Keratinocyte (primary cell): ENCODE measurements at regions not wholly inside any gene's neighbourhood (a gene's known extent, or its start where the extent isn't known, plus 50 kb on each side); places are given as distances from the start of the nearest gene placed in this dataset.

Experiments
- DNase-seq: peaks from one replicate; pipeline ENCODE4 v3.0.0-alpha.2; 2011; ENCODE audit warnings: low read depth, missing footprints, low spot score
- FAIRE-seq: peaks from 2 replicates; lab custom pipeline; 2011; peaks lifted over from hg19 to GRCh38; lab: Jason Lieb, UNC
- H2AFZ ChIP-seq: 2 replicates; pipeline ENCODE4 v1.6.0; 2012; ENCODE audit warnings: low read length, control low read depth, inconsistent platforms; ENCODE audit not compliant: control insufficient read depth
- H3K27ac ChIP-seq: 2 replicates; pipeline ENCODE4 v1.5.1; 2011; ENCODE audit warnings: low read length; ENCODE audit not compliant: control insufficient read depth, insufficient read depth
- H3K27me3 ChIP-seq: 3 replicates; pipeline ENCODE4 v1.6.0; 2011; ENCODE audit warnings: low read length; ENCODE audit not compliant: control insufficient read depth, insufficient read depth; ENCODE audit errors: extremely low read depth
- H3K36me3 ChIP-seq, 2 experiments: 2 replicates in 1 of 2; 3 replicates in 1 of 2; pipeline ENCODE4 v1.5.1; 2011; ENCODE audit warnings: low read length in 2 of 2, mild to moderate bottlenecking in 1 of 2; ENCODE audit not compliant: control insufficient read depth in 2 of 2, insufficient read depth in 2 of 2; ENCODE audit errors: extremely low read depth in 1 of 2
- H3K4me1 ChIP-seq: 3 replicates; pipeline ENCODE4 v1.5.1; 2011; ENCODE audit warnings: low read length; ENCODE audit not compliant: control insufficient read depth, insufficient read depth; ENCODE audit errors: extremely low read depth
- H3K4me2 ChIP-seq: 3 replicates; pipeline ENCODE4 v1.6.0; 2011; ENCODE audit warnings: low read depth, low read length; ENCODE audit not compliant: control insufficient read depth, insufficient read depth; ENCODE audit errors: extremely low read depth
- H3K4me3 ChIP-seq, 3 experiments: fragments of 200-600 bp in 1 of 3; sonication (generic) in 1 of 3; 2 replicates in 2 of 3; 3 replicates in 1 of 3; pipeline ENCODE4 v1.5.1; 2011 to 2016; ENCODE audit warnings: low read length in 3 of 3, mild to moderate bottlenecking in 3 of 3, control low read depth in 2 of 3, inconsistent platforms in 1 of 3, low read depth in 1 of 3, mixed read lengths in 1 of 3, mixed run types in 1 of 3, moderate library complexity in 1 of 3; ENCODE audit not compliant: control insufficient read depth in 2 of 3, insufficient read depth in 2 of 3; ENCODE audit errors: extremely low read depth in 1 of 3
- H3K79me2 ChIP-seq: 2 replicates; pipeline ENCODE4 v1.6.0; 2012; ENCODE audit warnings: low read length; ENCODE audit not compliant: control insufficient read depth, insufficient read depth
- H3K9ac ChIP-seq: 3 replicates; pipeline ENCODE4 v1.6.0; 2011; ENCODE audit warnings: low read length; ENCODE audit not compliant: control insufficient read depth, insufficient read depth; ENCODE audit errors: extremely low read depth
- H3K9me1 ChIP-seq: 3 replicates; pipeline ENCODE4 v1.6.0; 2011; ENCODE audit warnings: low read length; ENCODE audit not compliant: control insufficient read depth, insufficient read depth; ENCODE audit errors: extremely low read depth
- H3K9me3 ChIP-seq: 2 replicates; pipeline ENCODE4 v1.5.1; 2012; ENCODE audit warnings: low read depth, low read length; ENCODE audit not compliant: control insufficient read depth
- H4K20me1 ChIP-seq: 3 replicates; pipeline ENCODE4 v1.6.0; 2011; ENCODE audit warnings: low read length; ENCODE audit not compliant: control insufficient read depth, insufficient read depth; ENCODE audit errors: extremely low read depth
- CTCF ChIP-seq, 3 experiments: IDR thresholded peaks in 1 of 3; conservative IDR thresholded peaks in 1 of 3; optimal IDR thresholded peaks in 1 of 3; 2 replicates in 2 of 3; 3 replicates in 1 of 3; pipeline versions ENCODE3 to v1.5.1; 2011; ENCODE audit warnings: low read length in 3 of 3, mild to moderate bottlenecking in 3 of 3, moderate library complexity in 2 of 3, control low read depth in 1 of 3, inconsistent platforms in 1 of 3; ENCODE audit not compliant: insufficient read depth in 2 of 3; ENCODE audit errors: extremely low read depth in 1 of 3
- EZH2 ChIP-seq: IDR thresholded peaks from one replicate; pipeline ENCODE4 v1.6.1; 2012; ENCODE audit warnings: inconsistent platforms, mild to moderate bottlenecking, low read length, moderate library complexity
- dilution Hi-C: fragments of 300-500 bp; cut with MboI; formaldehyde crosslinking; loops from one replicate; pipeline ENCODE4 v1.7.0; 2020; ENCODE audit warnings: low sequenced_read_pairs; ENCODE audit not compliant: extremely low pct_ligation_motif_present

- dilution Hi-C loops, result no loop called here
- H3K9me1 ChIP-seq, result no peaks in the 10 kb centered on the region
- no peaks in the 10 kb centered on the region for H3K4me1 ChIP-seq
- FAIRE-seq, result no peak
- no peaks in the 10 kb centered on the region for H3K27me3 ChIP-seq
- no peak for TF ChIP-seq EZH2
- no peak for TF ChIP-seq CTCF (optimal IDR thresholded peaks at IDR 0.05 in 1 of 3, IDR thresholded peaks at IDR 0.05 in 1 of 3, conservative IDR thresholded peaks at IDR 0.05 in 1 of 3; ENCODE audit: extremely low read depth in 1 of 3, insufficient read depth in 2 of 3, low read length in 3 of 3)
- no peak overlapping the region for H3K4me3 ChIP-seq
- no peaks in the 10 kb centered on the region for H4K20me1 ChIP-seq
- no peak overlapping the region for H3K4me2 ChIP-seq
- H3K79me2 ChIP-seq, result no peaks in the 10 kb centered on the region
- H2AFZ ChIP-seq, result no peak overlapping the region
- no peak overlapping the region for H3K27ac ChIP-seq
- no peak overlapping the region for H3K9ac ChIP-seq
- DNase-seq, result no peak
- no peaks in the 10 kb centered on the region for H3K9me3 ChIP-seq
- no peaks in the 10 kb centered on the region for H3K36me3 ChIP-seq
These were observed 207.7 kb upstream of the LRRC4C start for GRCh38 chr11:41666951-41667653.

DNA sequence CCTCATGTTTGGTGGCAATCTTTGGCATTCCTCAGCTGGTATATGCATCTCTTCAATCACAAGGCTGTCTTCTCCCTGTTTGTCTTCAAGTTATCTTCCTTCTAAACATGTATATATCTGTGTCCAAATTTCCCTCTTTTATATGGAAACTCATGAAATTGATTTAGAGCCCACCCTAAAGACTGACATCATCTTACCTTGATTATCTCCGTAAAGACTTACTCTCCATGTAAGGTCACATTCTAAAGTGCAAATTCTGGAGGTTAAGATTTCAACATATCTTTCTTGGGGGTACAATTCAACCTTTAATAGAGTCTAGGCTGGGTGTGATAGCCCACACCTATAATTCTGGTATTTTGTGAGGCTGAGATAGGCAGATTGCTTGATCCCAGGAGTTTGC, 215.8 kb upstream of the LRRC4C start:
- no peak for FAIRE-seq
- no peak overlapping the region for H2AFZ ChIP-seq
- no peak overlapping the region for H3K9ac ChIP-seq
- H3K36me3 ChIP-seq, result no peaks in the 10 kb centered on the region
- H3K9me1 ChIP-seq, result no peaks in the 10 kb centered on the region
- H3K4me3 ChIP-seq, result no peak overlapping the region
- DNase-seq, result no peak
- no peaks in the 10 kb centered on the region for H3K27me3 ChIP-seq
- no peak overlapping the region for H3K27ac ChIP-seq
- no peaks in the 10 kb centered on the region for H3K4me1 ChIP-seq
- H3K79me2 ChIP-seq, result no peaks in the 10 kb centered on the region
- dilution Hi-C loops, result no loop called here
- H3K4me2 ChIP-seq, result no peak overlapping the region
- no peak for TF ChIP-seq CTCF (optimal IDR thresholded peaks at IDR 0.05 in 1 of 3, IDR thresholded peaks at IDR 0.05 in 1 of 3, conservative IDR thresholded peaks at IDR 0.05 in 1 of 3; ENCODE audit: extremely low read depth in 1 of 3, insufficient read depth in 2 of 3, low read length in 3 of 3)
- TF ChIP-seq EZH2, result no peak
- no peaks in the 10 kb centered on the region for H4K20me1 ChIP-seq
- no peaks in the 10 kb centered on the region for H3K9me3 ChIP-seq
